ENCODE measurements at regions not wholly inside any gene's neighbourhood (a gene's known extent, or its start where the extent isn't known, plus 50 kb on each side); places are given as distances from the start of the nearest gene placed in this dataset.
"Not testable (repeated sequence)": the region's sequence is repeated elsewhere in the genome, so short reads cannot be mapped to it uniquely, and the experiment has no call there.

DNA sequence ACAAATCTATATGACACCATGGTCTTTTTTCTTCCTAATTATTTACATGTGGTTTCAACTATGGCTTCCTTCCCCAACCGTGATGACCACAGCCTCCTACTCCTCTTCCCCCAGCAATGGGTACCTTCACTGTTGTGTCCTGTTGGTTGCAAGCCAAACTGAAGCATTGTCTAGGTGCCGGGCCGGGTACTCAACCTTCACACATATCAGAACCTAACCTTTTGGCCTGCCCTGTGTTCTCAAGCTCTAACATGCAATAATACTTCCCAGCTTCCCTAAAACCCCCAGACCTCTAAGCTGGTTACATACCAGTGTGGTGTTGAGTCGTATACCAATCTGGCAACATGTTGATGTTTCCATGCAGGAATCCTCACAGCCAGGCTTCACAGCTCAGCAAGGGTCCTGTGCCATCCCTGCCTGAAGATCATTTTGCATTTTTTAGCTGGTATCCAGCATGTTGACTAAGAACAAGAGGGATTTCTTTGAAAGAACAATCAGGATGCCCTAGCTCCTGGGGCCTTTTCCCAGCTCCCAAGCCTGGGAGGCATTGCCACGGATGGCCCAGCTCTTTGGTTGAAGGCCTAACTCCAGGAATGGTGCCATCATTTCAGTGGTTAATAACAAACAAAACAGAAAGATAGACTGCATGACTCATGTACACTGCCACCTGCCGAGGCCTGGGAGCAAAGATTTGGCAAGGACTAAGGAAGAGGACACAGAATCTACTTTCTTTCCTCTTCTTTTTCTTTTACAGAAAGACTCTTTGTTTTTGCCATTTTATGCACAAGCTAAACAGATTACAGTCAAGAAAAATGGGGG, 373.7 kb upstream of the SALL1 start:
- DNase-seq = no peak

DNA sequence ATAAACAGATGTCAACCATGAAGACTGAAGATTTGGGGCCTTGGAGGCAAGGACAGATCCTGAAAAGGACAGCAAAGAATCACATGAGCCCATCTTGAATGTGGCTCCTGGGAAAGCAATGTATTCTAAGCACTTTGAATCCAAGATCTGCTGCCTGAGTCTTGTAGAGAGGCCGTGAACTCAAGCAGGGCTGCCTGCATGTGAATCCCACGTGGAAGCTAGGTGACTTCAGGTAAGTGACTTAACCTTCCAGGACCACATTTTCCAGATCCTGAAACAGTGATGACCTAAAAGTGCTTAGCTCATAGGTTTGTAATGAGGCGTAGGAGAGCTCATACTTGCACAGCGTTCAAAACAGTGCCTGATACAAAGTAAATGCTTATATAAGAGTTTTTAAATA, 373.0 kb upstream of the SALL1 start:
- DNase-seq = no peak

DNA sequence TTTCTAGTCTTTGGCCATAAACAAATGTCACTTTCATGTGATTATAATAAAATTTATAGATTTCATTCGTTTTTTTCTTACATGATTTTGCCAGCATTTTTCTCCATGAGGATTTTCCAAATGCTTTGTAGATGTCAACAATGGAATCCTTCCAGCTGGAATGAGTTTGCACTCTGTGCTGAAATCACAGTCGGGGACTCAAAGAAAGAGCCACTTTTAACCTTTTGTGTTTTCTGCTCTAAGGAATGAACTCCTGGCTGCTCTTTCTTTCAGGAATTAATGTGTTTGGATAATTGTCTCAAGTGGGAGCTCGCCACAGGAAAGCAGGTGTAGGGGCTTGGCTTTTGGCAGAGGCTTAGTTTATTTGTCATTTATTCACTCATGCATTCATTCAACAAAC, 372.3 kb upstream of the SALL1 start:
- no peak for DNase-seq

DNA sequence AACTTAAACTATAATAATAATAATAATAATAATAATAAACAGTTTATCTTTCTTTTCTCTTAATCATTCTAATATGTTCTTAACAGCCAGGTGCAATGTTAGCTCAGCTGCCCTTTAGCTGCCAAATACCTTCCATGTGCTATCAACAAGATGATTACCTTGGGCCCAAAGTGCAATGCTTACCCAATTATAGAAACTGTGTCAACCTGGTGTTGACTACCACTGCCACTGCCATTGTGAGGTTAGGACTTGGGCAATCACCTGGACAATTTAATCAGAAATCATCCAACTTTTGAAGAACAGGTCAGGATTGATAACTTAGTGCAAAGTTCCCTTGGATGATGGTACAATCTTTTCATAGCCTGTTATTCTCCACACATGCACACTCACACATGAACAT, 371.8 kb upstream of the SALL1 start:
- DNase-seq = no peak

DNA sequence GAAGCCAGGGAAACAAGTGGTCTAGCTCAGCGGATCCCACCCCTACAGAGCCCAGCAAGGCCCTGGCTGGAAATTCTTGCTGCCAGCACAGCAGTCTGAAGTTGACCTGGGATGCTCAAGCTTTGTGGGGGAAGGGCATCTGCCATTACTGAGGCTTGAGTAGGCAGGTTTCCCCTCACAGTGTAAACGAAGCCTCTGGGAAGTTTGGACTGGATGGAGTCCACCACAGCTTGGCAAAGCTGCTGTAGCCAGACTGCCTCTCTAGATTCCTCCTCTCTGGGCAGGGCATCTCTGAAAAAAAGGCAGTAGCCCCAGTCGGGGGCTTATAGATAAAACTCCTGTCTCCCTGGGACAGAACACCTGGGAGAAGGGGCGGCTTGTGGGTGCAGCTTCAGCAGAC, 365.9 kb upstream of the SALL1 start:
- not testable (repeated sequence) for DNase-seq

DNA sequence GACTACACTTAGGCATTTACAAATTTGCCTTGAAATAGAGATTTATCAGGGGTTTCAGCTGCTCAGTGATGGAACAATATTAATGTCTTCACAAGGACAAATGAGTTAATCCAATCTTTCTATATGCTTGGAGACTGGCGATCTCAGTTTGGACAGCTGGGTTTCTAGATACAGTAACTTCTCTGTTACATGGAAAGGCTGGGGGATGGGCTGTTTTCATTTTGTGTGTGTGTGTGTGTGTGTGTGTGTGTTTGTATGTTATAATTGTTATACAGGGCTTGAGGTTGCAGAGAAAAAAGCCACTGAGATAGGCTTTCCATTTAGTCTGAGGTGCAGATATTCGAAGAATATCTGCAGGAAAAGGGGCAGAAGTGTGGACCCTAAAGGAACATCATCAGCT, 359.3 kb upstream of the SALL1 start:
- DNase-seq = no peak

DNA sequence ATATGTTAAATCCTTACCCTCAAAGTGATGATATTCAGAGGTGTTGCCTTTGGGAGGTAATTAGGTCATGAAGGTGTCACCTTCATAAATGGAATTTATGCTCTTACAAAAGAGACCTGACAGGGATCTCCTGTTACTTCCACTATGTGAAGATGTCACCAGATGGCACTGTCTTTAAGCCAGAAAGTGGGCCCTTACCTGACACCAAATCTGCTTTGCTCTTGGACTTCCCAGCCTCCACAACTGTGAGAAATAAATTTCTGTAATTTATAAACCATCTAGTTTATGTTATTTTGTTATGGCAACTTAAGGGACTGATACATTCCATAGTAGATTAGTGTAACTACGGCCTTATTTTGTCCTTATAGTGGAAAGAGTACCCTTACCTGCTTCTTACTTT, 358.3 kb upstream of the SALL1 start:
- no peak for DNase-seq

DNA sequence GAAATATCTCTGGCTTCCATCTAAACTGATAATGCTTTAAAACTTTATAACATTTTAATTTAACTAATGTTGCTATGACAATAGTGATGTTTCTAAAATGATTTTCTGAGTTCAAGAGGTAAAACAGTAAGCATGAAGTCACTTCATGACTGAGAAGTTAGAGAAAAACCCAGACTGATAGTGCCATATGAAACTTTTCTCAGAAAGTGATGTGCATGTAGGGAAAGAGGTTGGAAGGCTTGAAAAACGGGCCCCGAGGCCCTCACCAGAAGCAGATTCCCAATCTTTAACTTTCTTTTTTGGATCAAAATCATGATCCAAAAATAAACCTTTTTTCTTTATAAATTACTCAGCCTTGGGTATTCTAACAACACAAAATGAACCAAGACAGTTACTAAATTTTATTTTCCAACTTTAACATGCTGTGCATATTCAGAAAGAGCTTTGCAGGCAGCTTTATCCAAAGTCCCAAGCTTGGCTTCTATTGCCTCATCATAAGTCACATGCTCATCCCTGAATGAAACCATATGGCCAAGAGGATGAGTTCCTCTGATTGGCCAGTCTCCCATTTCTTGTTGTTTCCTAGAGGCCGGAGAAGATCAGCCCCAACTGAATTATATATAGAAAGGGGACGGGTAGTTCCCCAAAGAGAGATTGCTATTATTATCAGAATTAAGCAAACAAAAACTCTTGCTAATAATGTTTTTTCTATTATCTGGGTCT, 357.6 kb upstream of the SALL1 start:
- no peak for DNase-seq

DNA sequence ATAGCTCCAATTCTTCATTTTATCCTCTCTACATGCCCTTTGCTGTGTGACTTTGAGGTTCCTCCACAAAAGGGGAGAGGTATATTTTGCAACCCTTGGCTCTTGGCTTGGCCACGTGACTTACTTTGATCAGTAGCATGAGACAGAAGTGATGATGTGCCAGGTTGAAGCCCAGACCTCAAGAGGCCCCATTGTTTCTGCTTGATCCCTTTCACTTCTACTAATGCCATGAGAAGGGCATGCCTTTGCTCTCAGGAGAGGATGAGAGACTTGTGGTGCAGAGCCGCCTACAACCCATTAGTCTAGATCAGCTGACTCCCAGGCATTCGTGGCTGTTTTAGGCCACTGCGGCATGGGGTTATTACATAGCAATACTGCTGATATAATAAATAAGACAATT, 356.2 kb upstream of the SALL1 start:
- no peak for DNase-seq

DNA sequence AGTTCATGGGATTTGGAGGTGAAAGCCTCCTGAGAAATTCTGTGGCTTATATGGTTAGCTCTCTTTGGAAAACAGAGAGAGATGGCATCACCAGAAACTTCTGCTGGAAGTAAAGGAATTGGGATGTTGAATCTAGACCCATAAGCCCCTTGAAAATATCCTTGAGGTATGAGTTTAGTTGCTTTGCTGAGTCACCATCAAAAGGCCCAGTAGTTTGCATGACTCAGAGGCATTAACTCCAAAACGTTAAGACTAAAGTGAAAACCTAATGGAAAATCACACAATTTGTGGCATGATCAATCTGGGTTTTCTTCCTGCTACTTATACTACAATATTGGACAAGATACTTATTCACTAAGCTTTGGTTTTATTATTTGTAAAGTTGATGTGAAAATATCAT, 349.2 kb upstream of the SALL1 start:
- no peak for DNase-seq

DNA sequence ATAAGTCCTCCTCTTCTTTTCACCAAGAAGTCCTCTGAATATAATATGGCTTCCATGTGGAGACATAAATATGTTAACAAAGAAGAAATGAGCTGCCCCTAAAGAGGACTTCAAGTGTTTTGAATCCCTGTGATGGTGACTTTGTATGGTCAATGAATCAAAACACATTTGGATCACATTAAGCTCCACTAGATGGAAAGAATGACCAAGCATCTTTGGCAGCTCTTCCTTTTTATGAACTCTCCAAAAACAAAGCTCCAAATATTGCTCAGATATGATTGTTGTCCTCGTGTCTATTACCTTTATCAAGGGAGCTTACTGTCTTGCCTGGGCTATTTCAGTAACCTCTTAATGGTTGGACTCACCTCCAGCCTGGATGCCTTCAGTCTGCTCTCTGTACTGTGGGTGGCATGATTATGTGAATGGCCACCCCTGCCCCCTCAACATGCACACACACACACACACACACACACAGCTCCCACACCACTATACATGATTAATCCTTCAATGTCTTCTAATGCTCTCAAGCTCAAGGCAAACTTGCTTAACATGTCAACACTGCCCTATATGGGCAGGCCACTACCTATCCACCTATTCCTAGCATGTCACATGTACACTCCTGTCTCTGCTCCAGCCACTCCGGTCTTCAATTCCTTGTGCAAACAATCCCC, 346.6 kb upstream of the SALL1 start:
- DNase-seq = no peak

DNA sequence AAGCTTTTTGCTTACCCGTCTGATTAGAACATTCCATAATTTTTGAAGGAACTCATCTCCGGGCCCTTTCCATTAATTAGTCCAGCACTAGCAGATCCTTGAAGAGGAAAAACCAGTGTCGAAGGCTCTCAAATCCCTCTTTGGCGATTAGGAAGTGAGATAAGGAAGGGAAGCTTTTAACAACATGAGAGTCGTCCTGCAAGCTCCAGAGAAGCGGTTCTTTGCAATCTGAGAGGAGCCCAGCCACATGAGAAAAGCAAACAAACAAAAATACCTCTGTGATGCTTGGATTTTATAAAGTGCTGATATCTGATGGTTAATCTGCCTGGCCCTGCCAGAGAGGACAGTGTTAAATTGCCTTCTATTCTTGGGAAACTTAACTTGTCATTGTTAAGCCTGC, 339.8 kb upstream of the SALL1 start:
- DNase-seq = no peak

DNA sequence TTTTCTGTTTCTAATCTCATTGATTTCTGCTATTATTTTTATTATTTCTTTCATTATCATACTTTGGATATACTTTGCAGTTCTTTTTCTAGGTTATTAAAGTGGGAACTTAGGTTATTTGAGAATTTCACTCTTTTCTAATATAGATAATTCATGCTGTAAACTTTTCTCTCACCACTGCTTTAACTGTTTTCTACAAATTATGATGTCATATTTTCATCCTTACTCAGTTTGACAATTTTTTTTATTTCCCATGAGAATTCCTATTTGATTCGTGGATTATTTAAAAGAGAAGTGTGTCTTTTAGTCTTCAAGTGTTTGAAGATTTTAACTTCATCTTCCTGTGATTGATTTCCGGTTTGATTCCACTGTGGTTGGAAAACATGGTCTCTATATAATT, 336.8 kb upstream of the SALL1 start:
- DNase-seq = no peak

DNA sequence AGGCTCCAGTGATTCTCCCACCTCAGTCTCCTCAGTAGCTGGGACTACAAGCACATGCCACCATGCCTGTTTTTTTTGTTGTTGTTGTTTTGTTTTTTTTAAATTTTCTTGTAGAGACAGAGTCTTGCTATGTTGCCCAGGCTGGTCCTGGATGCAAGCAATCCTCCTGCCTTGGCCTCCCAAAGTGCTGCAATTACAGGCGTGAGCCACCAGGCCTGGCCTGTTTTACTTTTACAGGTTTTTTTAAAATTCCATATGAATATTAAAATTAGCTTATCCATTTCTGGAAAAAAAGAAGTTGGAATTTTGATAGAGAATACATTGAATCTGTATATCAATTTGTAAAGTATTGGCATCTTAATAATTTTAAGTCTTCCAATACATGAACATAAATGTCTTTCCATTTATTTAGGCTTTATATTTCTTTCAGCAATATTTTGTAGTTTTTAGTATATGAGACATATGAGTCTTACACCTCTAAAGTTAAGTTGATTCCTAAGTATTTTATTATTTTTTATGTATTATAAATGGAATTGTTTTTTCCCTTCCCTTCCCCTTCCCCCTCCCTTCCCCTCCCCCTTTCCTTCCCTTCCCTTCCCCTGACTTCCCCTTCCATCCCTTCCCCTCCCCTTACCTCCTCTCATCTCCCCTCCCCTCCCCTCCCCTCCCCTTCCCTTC, 323.5 kb upstream of the SALL1 start:
- no peak for DNase-seq

DNA sequence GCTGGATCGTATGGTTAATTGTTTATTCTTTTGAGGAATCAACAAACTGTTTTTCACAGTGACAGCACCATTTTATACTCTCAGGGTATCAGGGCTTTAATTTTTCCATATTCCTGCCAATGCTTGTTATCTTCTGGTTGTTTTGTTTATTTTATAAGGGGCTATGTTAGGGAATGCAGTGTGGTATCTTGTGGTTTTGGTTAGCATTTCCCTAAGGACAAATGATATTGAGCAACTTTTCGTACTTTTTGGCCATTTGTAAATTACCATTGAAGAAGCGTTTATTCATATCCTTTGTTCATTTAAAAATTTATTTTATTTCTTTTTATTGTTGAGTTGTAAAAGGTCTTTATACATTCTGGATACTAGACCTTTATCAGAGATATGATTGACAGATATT, 322.0 kb upstream of the SALL1 start:
- no peak for DNase-seq

DNA sequence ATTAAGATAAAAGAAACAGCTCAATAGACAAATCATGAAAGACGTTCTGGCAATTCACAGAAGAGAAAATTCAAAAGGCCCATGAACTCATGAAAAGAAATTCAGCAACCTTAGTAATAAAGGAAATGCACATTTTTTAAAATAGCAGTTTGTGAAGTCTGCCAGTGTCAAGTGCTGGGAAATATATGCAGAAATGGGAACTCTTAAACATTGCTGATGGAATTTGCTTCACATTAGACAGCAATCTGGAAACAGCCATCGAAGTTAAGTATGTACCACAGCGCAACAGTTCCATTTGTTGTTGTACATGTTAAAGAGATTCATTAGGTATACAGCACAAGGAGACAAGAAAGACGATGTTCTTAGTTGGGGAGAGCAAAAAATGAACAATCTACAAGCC, 319.4 kb upstream of the SALL1 start:
- DNase-seq = no peak

DNA sequence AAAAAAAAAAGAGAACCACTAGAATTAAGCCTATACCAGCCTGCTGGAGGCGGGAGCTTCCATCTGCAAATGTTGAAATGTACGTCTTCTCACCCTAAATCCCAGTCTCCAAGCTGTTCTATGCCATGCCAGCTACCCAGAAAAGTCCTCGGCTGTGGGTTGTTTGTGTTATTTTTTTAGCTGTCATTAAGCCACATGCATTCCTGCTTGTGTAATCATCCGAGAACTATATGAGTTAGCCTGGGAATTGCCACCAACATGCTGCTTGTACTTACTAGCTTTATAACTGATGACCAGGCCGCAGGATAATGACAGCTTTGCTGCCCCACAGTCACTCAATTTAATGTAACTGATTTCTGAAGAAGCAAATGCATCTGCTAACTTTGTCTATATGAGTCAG, 313.9 kb upstream of the SALL1 start:
- no peak for DNase-seq

DNA sequence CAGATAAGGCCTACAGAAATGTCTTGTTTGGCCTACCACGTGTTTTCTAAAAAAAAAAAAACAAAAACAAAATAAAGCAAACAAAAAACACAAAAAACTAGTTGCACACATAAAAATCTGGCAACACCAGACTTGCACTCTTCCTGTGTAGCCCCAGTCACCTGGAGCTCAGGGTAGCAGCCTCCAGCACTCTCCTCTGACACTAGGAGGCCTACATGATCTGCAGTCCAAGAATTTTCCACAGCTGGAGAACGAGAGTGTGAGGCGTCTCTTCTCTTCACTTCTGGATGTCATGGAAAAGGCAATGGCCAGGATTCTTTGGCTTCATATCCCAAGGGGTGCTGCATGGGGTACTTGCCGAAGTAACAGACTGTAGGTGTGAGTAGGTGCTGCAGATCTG, 310.2 kb upstream of the SALL1 start:
- DNase-seq = no peak

DNA sequence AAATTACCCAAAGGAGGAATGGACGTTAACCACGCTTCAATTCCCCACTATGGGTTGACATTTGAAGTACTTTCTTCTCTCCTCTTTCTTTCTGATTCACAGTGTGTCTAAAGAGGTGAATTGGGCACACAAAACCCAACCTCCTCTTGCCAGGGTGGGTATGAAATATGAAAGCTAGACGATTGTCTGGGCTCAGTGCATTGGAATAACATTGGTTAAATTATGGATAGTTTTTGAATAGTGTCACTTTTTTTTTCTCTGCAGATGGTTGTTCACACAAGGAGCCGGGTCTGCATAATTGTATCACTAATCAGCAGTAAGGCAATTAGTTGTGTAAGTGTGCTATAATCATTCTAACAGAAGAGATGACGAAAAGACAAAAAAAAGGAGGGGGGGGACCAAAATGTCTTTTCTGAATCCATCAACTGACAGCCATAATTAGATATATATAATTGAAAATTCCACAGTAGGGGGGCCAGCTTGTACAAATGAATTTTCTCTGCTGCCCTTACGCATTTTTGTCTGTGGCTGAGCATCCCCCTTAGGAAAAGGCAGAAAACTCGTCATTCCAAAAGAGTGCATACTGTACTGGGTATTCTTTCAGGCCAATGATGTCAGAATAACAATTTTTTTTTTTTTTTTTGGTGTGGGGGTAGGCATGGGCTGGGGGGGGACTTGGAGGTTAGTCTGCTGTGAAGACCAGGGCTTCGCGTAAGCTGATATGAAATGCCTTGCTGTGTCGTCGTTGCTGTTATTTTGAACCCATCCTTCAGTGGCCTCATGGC, 307.5 kb upstream of the SALL1 start:
- DNase-seq = no peak

DNA sequence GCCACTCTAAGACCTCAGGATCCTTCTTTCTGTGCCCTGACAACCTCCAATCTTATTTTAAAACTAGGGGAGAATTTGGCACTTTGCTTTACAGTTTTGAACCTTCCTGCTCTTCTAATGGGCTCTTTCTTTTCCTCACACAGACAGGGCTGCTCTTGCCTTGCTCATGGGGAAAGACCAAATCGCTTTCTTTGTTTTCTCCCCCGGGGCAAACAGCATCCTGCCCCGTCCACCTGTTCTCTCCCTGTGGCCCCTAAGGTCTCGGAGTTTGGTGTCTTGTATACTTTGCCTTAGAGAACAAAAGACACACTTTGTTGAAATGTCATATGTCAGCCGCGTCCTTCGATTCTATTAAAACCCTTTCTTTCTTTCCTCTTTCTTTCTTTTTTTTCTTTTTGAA, 306.7 kb upstream of the SALL1 start:
- no peak for DNase-seq

DNA sequence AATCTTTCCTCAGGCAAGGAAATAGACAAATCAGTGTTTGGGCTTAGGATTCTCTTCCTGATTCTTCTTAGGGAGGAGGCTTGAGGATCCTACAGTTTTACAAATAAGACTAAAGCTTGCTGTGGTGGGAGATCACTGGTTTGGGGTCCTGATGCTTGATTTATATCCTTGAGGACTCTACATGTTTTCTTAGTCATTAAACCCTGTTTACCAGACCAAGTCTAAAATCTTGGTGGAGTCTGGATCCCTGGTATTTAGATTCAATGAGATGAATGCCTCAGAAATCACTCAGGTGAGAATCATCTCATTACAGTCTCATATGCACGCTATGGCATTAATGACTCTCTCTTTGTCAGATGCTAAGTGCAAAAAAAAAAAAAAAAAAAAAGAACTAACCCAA, 304.3 kb upstream of the SALL1 start:
- DNase-seq = no peak

DNA sequence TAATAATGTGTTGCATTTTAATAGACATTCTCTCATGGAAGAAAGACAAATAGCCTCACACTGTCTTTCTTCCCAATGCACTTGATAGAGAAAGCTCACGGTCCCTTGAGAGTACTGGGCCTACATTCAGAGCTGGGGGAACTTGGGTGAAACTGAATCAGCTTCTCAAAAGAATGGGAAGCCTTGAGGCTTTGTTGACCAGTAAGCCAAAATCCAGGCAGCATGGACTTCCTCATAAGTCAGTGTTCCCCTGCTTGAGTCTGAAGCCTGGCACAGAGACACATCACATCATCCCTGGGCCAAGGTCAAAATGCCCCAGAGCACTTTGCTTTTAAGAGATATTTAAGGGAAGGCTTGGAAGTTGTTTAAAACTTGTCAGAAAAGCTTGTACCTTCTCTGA, 302.2 kb upstream of the SALL1 start:
- DNase-seq = no peak

DNA sequence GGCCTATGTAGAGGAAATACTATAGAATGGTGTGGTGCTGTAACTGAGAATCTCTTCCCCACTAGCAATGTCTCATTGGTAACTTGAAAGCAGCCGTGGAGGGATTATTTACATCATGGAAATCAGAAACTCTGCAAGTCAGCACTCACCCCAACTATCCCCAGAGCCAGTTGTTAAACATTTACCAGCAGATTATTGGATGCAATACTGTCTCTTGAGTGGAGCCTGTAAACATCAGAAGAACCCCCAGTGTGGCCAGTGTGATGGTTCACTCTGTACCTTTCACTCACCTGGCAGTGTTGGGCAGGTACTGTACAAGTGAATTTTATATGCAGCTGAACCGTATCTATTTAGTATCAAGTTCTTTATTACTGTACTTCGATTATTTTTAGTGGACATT, 299.8 kb upstream of the SALL1 start:
- DNase-seq = no peak

Measured in activated CD8-positive, alpha-beta memory T cell treated with anti-CD3 and anti-CD28 coated beads, Interleukin-2, amount 50 U/mL, for 4 hours (primary cell).